GM12874 (cell line): ENCODE measurements at regions not wholly inside any gene's neighbourhood (a gene's known extent, or its start where the extent isn't known, plus 50 kb on each side); places are given as distances from the start of the nearest gene placed in this dataset.

Experiments used
- CTCF ChIP-seq: IDR thresholded peaks from 2 replicates; pipeline ENCODE4 v1.5.1; 2011; ENCODE audit warnings: low read depth, mild to moderate bottlenecking, control low read depth, low read length, moderate library complexity; ENCODE audit not compliant: insufficient read depth

GRCh38 chr4:1508161-1509160, 102.2 kb upstream of the NKX1-1 start:
- no peak for TF ChIP-seq CTCF

- TF ChIP-seq CTCF, result no peak
Observed at GRCh38 chr4:1506956-1507721, 100.9 kb upstream of the NKX1-1 start.

- no peak for TF ChIP-seq CTCF
Observed at GRCh38 chr4:1505511-1506460, 99.5 kb upstream of the NKX1-1 start.

- no peak for TF ChIP-seq CTCF
Observed at GRCh38 chr4:1504595-1505500, 98.6 kb upstream of the NKX1-1 start.

GRCh38 chr4:1503583-1504471, 97.6 kb upstream of the NKX1-1 start:
- TF ChIP-seq CTCF, result no peak

- no peak for TF ChIP-seq CTCF
Observed at GRCh38 chr4:1502976-1503375, 96.7 kb upstream of the NKX1-1 start.
